Brain pericyte (primary cell): ENCODE measurements at regions not wholly inside any gene's neighbourhood (a gene's known extent, or its start where the extent isn't known, plus 50 kb on each side); places are given as distances from the start of the nearest gene placed in this dataset.
"Not testable (repeated sequence)": the region's sequence is repeated elsewhere in the genome, so short reads cannot be mapped to it uniquely, and the experiment has no call there.

ENCODE experiments used
- DNase-seq: peaks from one replicate; pipeline ENCODE4 v3.0.0-alpha.2; 2012; ENCODE audit warnings: low read depth, low spot score

- no peak for DNase-seq
These were observed 52.7 kb upstream of the CRIM1 start for GRCh38 chr2:36302911-36303310.

DNA sequence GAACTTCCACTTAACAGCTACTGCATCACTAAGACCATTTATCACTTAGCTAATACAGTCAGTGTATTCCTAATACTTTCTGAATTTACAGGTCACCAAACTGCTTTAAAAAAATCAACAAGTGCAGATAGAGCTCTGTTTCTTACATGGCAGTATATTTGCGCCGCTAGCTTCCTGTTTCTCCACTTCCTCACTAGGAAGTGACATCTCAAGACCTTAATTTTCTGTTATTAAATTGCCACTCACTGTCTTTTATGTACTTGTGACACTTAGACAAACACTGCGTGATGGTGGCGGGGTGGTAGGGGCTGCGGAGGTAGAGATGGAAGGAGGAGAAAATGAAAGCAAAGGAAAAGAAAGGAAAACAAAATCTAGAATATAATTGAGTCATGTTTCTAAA, 53.7 kb upstream of the CRIM1 start:
- no peak for DNase-seq

DNA sequence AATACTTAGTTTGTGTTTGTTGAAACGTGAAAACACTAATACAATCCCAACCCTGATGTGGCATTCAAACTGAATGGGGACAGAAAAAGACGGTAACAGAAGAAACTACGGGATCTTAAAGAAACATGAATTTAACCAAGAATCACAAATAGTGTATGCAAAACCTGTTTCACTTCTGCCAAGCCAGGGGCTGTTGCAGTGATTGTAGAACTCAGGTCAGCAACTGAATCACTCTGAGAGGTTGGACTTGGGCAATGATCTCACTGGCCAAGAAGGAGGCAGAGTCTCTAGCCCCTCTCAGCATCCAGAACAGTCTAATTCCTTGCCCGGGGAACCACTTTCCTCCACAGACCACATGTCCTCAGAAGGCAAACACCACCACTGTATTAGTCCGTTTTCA, 54.9 kb upstream of the CRIM1 start:
- no peak for DNase-seq

GRCh38 chr2:36296798-36297197, 58.8 kb upstream of the CRIM1 start:
- DNase-seq = no peak

GRCh38 chr2:36294316-36294721, 61.3 kb upstream of the CRIM1 start:
- no peak for DNase-seq

GRCh38 chr2:36290306-36290856, 65.2 kb upstream of the CRIM1 start:
- no peak for DNase-seq

DNA sequence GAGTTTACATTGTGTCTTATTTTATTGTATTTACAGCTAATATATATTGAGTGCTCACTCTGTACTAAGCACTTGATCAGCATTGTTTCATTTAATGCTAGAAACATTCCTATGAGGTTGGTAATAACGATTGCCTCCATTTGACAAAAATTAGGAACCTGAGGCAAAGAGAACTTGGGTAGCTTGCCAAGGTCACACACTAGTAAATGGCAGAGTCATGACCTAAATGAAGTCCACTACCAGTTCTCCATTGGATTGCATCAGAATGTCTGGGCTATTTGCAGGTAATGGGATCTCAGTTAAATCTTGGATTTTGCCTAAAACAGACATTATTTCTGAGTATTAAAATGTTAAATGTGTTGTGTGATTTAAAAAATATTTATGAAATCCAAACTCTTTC, 65.8 kb upstream of the CRIM1 start:
- DNase-seq = no peak

- no peak for DNase-seq
These were observed 68.0 kb upstream of the CRIM1 start for GRCh38 chr2:36287363-36288275.

GRCh38 chr2:36279506-36279905, 76.1 kb upstream of the CRIM1 start:
- DNase-seq = not testable (repeated sequence)

DNA sequence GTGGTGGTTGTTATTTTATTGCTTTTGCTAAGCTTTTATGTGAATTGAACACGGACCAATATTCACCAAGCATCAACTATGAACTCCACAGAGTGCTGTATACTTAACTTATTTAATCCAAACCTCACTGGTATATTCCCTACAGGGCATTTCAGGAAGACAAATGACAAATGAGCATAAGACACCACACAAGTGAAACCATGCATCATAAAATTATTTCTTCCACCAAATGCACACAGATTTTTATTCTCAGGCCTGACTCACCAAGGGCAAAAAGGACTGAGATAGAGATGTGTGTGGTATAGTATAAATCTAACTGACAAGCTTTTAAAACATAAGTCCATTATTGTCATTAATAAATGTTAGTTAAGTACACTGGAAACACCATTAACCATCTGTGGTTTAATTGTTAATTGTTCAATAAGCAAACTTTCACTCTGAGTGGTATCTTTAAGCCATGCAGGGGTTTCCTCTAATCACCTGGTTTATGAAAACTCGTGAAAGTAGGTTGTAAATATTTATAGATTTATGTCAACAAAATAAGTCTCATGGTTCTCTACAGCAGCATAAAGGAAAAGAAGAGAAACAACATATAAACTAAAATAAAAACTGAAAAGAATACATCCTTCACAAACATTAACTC, 77.6 kb upstream of the CRIM1 start:
- DNase-seq = no peak

- no peak for DNase-seq
These were observed 78.3 kb upstream of the CRIM1 start for GRCh38 chr2:36277146-36277808.

DNA sequence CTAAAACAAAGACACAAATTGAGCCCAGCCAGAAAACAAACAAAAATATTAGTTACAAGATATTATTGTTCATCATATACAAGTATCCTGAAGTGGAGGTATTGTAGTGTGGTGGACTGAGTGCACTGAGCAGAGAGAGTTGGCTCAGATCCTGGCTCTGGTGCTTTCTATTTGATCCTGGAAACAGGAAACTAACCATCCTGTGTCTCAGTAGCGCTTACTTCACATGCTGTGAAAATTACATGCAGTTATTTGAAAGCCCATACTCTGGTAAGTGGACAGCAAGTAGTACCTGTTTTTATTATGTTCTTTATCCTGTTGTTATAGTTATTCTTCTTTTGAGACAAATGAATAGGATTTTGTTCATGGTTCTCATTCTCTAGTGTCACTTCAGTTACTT, 84.3 kb upstream of the CRIM1 start:
- no peak for DNase-seq

DNA sequence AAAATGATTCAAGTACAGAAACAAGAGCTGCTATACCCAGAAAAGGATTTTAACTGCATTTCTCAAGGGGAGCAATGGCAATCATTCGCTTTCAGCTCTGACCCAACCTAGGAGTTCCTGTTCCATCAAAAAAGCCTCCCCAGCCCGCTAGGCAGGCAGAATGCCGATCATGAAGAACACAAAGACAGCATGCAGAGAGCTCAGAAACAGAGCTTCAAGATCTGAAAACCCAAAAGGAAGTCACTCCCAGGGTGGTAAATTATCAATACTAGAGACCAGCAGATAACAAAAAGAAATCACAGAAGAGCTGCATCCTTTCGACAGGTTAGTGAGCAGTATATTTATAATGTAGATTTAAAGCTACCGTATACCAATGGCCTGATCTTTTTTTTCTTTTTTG, 84.8 kb upstream of the CRIM1 start:
- no peak for DNase-seq

GRCh38 chr2:36267194-36267593, 88.4 kb upstream of the CRIM1 start:
- DNase-seq = no peak

DNA sequence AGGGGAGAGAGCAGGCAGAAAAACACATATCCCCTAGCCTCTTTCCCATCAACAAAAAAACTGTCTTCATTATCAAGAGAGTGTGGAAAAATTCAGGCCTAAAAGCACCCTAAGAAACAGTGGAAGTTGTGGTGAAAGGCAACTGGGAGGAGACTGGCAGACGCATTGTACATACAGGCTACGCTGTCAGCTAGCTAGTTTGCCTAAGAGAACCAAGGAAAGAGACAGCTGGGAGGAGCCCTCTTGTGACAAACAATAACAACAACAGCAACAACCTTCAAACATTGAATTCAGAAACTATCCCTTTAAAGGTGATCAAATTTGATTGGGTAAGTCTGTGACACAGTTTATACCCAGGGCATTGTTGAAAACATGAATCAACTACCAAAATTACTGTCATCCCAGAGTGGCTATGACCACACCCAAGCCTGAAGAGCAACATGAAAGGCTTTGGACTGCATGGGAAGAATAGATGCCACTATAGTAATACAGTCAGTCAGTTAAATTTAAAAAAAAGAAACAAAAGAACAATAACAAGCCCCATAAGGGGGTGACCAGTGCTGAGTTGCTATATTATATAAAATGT, 88.9 kb upstream of the CRIM1 start:
- DNase-seq = no peak

DNA sequence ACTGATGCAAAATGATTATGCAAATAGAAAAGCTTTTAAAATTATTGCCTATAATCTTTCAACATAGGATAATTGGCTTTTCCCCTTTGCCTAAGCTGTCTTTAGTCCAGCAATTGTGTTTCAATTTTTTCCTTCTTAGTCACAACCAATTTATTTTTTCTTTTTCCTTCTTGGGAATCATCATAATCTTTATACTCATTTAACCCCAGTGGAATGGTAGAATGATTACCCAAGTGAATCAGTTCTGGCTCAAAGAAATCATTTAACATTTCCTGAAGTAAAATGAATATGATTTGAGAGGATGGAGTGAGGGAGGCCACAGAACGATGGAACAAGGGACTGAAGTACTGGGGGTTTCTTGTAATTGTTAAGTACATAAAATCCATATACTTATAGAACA, 93.0 kb upstream of the CRIM1 start:
- no peak for DNase-seq

GRCh38 chr2:36255863-36256262, 99.7 kb upstream of the CRIM1 start:
- DNase-seq = no peak

GRCh38 chr2:36253086-36253485, 102.5 kb upstream of the CRIM1 start:
- no peak for DNase-seq

DNA sequence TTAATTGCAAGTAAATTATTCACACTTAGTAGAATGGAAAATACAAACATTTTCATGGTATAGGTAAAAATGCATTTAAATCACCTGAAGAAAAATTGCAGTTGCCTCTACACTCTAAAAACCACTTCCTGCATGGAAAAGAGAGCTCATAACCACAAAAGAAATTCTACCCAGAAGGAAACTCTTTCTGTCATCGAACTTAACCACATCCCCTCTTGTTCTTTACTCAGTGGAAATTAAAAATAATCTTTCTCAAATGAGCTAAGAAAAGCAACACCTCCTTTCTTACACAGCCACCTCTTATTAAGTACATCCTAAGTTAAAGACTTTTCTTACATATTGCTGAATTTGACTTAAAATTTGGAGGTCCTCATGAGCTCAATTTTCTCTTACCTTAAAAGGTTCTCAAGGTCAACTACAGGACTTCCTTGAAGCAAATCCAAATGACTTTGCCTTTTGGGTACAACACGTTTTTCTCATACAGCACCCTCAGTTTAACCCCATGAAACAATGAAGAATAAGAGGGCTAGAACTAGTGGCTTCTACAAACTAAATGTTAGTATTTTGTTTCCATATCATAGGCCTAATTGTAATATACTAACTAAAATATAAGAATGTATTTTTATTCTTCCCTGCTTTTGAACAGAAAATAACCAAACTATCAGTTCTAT, 109.1 kb upstream of the CRIM1 start:
- no peak for DNase-seq

- DNase-seq = no peak
These were observed 109.9 kb upstream of the CRIM1 start for GRCh38 chr2:36245651-36246050.

- DNase-seq = no peak
These were observed 117.5 kb upstream of the CRIM1 start for GRCh38 chr2:36238106-36238505.
